ENCODE measurements at regions not wholly inside any gene's neighbourhood (a gene's known extent, or its start where the extent isn't known, plus 50 kb on each side); places are given as distances from the start of the nearest gene placed in this dataset.

DNA sequence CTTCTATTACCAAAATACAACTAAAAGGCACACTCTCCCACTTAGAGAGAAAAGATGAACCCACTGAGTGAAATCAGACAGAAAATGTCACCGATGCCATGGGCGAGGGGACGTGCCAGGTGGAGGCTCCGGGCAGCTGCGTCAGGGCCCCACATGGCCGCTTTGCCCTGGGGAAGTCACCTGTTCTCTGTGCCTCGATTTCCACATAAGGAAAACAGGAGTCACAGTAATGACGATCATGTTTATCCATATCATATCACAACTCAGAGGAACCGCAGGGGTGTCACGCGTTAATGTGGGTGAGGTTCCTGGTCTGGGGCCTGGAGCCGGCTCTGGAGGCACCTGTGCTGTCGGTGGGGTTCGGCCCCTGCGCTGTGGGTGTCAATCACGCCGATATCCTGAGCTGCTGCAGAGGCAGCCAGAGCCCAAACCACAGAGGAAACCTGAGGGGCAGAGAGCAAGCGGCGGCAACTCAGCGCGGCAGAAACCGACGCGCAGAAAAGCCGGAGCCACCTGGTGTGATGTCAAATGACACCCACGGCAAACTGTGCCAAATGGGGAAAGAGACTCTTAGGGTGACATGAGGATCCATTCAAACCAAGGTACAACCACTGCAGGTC lies 243.7 kb downstream of the BRD1 start:
- H3K4me3 Mint-ChIP-seq = no peak overlapping the region

DNA sequence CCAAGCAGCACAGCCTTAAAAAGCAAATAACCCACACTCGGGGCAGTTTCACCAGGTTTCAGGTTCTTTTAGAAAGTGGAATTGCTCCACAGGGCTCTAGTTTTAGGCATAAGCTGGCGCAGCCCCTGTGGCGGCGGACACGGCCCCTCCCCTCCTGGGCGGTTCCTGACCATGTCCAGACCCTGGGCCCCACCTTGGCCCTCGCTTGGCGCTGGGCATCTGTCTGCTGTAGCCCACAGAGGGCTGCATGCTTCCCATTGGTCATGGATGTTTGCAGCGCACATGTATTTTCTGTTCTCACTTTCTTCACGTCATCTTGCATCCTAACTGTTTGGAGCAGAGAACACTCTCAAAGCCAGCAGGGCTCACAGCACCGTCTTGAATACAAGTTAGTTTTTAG lies 244.3 kb downstream of the BRD1 start:
- Histone ChIP-seq H3K27me3 (ENCODE audit: insufficient read depth) (no peaks in the 10 kb centered on the region), H3K9me2 (ENCODE audit: insufficient read depth) (no peaks in the 10 kb centered on the region), H3K27ac (ENCODE audit: low read depth) (no peak overlapping the region), H3K36me3 (ENCODE audit: insufficient read depth) (peaks cover 8% of the 10 kb centered on the region), H3K4me2 (no peak overlapping the region), H3K4me3 (no peak overlapping the region), H3K79me2 (replicated peaks; ENCODE audit: insufficient read depth) (no peaks in the 10 kb centered on the region), H3F3A (replicated peaks; ENCODE audit: low read depth) (no peaks in the 10 kb centered on the region), H4K20me1 (replicated peaks; ENCODE audit: insufficient read depth) (no peaks in the 10 kb centered on the region), H2AFZ (no peak overlapping the region), H3K4me1 (ENCODE audit: insufficient read depth) (no peaks in the 10 kb centered on the region)
- Mint-ChIP-seq H3K36me3 (ENCODE audit: low read depth) (no peaks in the 10 kb centered on the region), H3K4me3 (no peak overlapping the region), H3K27me3 (ENCODE audit: insufficient read depth, low read depth, poor library complexity) (peaks cover 2% of the 10 kb centered on the region), H3K9me3 (peaks cover 6% of the 10 kb centered on the region; the same call in 2 of the 3 replicates), H3K27ac (no peak overlapping the region), H3K4me1 (no peaks in the 10 kb centered on the region; the same call in 2 of the 3 replicates)
- DNase-seq (ENCODE audit: low spot score) (no peak), ATAC-seq (no peak)
- TF ChIP-seq JUNB (IDR thresholded peaks at IDR 0.05; ENCODE audit: unreplicated experiment) = no peak
- TF ChIP-seq, protein P1, sequence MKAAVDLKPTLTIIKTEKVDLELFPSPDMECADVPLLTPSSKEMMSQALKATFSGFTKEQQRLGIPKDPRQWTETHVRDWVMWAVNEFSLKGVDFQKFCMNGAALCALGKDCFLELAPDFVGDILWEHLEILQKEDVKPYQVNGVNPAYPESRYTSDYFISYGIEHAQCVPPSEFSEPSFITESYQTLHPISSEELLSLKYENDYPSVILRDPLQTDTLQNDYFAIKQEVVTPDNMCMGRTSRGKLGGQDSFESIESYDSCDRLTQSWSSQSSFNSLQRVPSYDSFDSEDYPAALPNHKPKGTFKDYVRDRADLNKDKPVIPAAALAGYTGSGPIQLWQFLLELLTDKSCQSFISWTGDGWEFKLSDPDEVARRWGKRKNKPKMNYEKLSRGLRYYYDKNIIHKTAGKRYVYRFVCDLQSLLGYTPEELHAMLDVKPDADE (IDR thresholded peaks at IDR 0.05) = no peak
- TF ChIP-seq ZNF114 (CRISPR knock-in tag; IDR thresholded peaks at IDR 0.05) = no peak
- no peak for TF ChIP-seq POLR2AphosphoS5 (IDR thresholded peaks at IDR 0.05; ENCODE audit: low read depth)
- no peak for TF ChIP-seq NANOG (IDR thresholded peaks at IDR 0.05; ENCODE audit: borderline replicate concordance)
- TF ChIP-seq ZNF331 (CRISPR knock-in tag; IDR thresholded peaks at IDR 0.05; ENCODE audit: low read depth) = no peak

More for the DNA sequence above, 243.7 kb downstream of the BRD1 start:
- no peaks in the 10 kb centered on the region for H4K20me1 ChIP-seq (replicated peaks; ENCODE audit: insufficient read depth)
- H3K36me3 Mint-ChIP-seq (ENCODE audit: low read depth) = no peaks in the 10 kb centered on the region
- H3K27ac ChIP-seq (ENCODE audit: low read depth) = no peak overlapping the region
- no peak overlapping the region for H2AFZ ChIP-seq
- no peaks in the 10 kb centered on the region for H3K27me3 ChIP-seq (ENCODE audit: insufficient read depth)
- TF ChIP-seq POLR2AphosphoS5 (IDR thresholded peaks at IDR 0.05; ENCODE audit: low read depth) = no peak
- TF ChIP-seq JUNB (IDR thresholded peaks at IDR 0.05; ENCODE audit: unreplicated experiment) = no peak
- no peak for TF ChIP-seq ZNF114 (CRISPR knock-in tag; IDR thresholded peaks at IDR 0.05)
- TF ChIP-seq STAT1 (IDR thresholded peaks at IDR 0.05; ENCODE audit: unreplicated experiment) = no peak
- TF ChIP-seq CREB1 (CRISPR knock-in tag; IDR thresholded peaks at IDR 0.05; ENCODE audit: low read depth) = no peak
- TF ChIP-seq ZNF331 (CRISPR knock-in tag; IDR thresholded peaks at IDR 0.05; ENCODE audit: low read depth) = no peak
- TF ChIP-seq EZH2phosphoT487 (IDR thresholded peaks at IDR 0.05; ENCODE audit: unreplicated experiment) = no peak
- no peak overlapping the region for H3K4me2 ChIP-seq
- H3K4me1 Mint-ChIP-seq = no peaks in the 10 kb centered on the region; the same call in 2 of the 3 replicates
- no peak overlapping the region for H3K27ac Mint-ChIP-seq
- H3K79me2 ChIP-seq (replicated peaks; ENCODE audit: insufficient read depth) = no peaks in the 10 kb centered on the region
- no peaks in the 10 kb centered on the region for H3K4me1 ChIP-seq (ENCODE audit: insufficient read depth)
- H3K9me2 ChIP-seq (ENCODE audit: insufficient read depth) = no peaks in the 10 kb centered on the region
- H3K36me3 ChIP-seq (ENCODE audit: insufficient read depth) = peaks cover 3% of the 10 kb centered on the region; the same call in 1 of the 2 replicates
- H3K27me3 Mint-ChIP-seq (ENCODE audit: insufficient read depth, low read depth, poor library complexity) = peaks cover 2% of the 10 kb centered on the region
- ATAC-seq (no peak), DNase-seq (ENCODE audit: low spot score) (no peak)
- H3K4me3 ChIP-seq = no peak overlapping the region
- peaks cover 3% of the 10 kb centered on the region; the same call in 2 of the 3 replicates for H3K9me3 Mint-ChIP-seq
- H3F3A ChIP-seq (replicated peaks; ENCODE audit: low read depth) = no peaks in the 10 kb centered on the region

DNA sequence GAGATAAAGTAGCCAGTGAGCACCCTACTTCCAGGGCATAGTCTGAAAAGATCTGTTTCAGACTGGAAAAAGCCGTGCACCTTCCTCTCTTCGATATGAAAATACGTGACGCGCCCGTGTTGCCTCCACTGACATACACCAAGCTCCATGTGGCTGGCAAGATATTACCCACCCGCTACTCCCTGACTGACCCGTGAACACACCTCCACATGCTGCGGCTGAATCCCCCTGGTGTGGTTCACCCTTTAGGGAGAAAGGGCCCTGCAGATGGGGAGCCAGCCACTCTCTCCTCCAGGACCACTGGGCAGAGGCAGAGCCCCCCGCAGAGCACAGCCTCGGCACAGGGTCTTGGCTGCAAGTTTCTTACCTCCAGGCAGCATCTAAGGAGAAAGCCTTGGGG lies 245.0 kb downstream of the BRD1 start:
- Mint-ChIP-seq H3K9me3 (peaks cover 6% of the 10 kb centered on the region; the same call in 2 of the 3 replicates), H3K27me3 (ENCODE audit: insufficient read depth, low read depth, poor library complexity) (peaks cover 2% of the 10 kb centered on the region), H3K4me3 (no peak overlapping the region), H3K4me1 (no peaks in the 10 kb centered on the region; the same call in 2 of the 3 replicates), H3K36me3 (ENCODE audit: low read depth) (no peaks in the 10 kb centered on the region), H3K27ac (no peak overlapping the region)
- Histone ChIP-seq H3K9me2 (ENCODE audit: insufficient read depth) (no peaks in the 10 kb centered on the region), H4K20me1 (replicated peaks; ENCODE audit: insufficient read depth) (no peaks in the 10 kb centered on the region), H2AFZ (no peak overlapping the region), H3K4me2 (no peak overlapping the region), H3K4me1 (ENCODE audit: insufficient read depth) (no peaks in the 10 kb centered on the region), H3K79me2 (replicated peaks; ENCODE audit: insufficient read depth) (no peaks in the 10 kb centered on the region), H3K27me3 (ENCODE audit: insufficient read depth) (no peaks in the 10 kb centered on the region), H3K36me3 (ENCODE audit: insufficient read depth) (peaks cover 9% of the 10 kb centered on the region), H3K4me3 (no peak overlapping the region), H3K27ac (ENCODE audit: low read depth) (no peak overlapping the region), H3F3A (replicated peaks; ENCODE audit: low read depth) (no peaks in the 10 kb centered on the region)
- DNase-seq (ENCODE audit: low spot score) = no peak
- no peak for ATAC-seq
- TF ChIP-seq, protein P2, sequence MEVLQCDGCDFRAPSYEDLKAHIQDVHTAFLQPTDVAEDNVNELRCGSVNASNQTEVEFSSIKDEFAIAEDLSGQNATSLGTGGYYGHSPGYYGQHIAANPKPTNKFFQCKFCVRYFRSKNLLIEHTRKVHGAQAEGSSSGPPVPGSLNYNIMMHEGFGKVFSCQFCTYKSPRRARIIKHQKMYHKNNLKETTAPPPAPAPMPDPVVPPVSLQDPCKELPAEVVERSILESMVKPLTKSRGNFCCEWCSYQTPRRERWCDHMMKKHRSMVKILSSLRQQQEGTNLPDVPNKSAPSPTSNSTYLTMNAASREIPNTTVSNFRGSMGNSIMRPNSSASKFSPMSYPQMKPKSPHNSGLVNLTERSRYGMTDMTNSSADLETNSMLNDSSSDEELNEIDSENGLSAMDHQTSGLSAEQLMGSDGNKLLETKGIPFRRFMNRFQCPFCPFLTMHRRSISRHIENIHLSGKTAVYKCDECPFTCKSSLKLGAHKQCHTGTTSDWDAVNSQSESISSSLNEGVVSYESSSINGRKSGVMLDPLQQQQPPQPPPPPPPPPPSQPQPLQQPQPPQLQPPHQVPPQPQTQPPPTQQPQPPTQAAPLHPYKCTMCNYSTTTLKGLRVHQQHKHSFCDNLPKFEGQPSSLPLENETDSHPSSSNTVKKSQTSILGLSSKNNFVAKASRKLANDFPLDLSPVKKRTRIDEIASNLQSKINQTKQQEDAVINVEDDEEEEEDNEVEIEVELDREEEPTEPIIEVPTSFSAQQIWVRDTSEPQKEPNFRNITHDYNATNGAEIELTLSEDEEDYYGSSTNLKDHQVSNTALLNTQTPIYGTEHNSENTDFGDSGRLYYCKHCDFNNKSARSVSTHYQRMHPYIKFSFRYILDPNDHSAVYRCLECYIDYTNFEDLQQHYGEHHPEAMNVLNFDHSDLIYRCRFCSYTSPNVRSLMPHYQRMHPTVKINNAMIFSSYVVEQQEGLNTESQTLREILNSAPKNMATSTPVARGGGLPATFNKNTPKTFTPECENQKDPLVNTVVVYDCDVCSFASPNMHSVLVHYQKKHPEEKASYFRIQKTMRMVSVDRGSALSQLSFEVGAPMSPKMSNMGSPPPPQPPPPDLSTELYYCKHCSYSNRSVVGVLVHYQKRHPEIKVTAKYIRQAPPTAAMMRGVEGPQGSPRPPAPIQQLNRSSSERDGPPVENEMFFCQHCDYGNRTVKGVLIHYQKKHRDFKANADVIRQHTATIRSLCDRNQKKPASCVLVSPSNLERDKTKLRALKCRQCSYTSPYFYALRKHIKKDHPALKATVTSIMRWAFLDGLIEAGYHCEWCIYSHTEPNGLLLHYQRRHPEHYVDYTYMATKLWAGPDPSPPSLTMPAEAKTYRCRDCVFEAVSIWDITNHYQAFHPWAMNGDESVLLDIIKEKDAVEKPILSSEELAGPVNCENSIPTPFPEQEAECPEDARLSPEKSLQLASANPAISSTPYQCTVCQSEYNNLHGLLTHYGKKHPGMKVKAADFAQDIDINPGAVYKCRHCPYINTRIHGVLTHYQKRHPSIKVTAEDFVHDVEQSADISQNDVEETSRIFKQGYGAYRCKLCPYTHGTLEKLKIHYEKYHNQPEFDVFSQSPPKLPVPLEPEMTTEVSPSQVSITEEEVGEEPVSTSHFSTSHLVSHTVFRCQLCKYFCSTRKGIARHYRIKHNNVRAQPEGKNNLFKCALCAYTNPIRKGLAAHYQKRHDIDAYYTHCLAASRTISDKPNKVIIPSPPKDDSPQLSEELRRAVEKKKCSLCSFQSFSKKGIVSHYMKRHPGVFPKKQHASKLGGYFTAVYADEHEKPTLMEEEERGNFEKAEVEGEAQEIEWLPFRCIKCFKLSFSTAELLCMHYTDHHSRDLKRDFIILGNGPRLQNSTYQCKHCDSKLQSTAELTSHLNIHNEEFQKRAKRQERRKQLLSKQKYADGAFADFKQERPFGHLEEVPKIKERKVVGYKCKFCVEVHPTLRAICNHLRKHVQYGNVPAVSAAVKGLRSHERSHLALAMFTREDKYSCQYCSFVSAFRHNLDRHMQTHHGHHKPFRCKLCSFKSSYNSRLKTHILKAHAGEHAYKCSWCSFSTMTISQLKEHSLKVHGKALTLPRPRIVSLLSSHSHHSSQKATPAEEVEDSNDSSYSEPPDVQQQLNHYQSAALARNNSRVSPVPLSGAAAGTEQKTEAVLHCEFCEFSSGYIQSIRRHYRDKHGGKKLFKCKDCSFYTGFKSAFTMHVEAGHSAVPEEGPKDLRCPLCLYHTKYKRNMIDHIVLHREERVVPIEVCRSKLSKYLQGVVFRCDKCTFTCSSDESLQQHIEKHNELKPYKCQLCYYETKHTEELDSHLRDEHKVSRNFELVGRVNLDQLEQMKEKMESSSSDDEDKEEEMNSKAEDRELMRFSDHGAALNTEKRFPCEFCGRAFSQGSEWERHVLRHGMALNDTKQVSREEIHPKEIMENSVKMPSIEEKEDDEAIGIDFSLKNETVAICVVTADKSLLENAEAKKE (CRISPR knock-in tag; IDR thresholded peaks at IDR 0.05) = no peak
- no peak for TF ChIP-seq JUNB (IDR thresholded peaks at IDR 0.05; ENCODE audit: unreplicated experiment)

Measured in GM23338 (cell line).